ENCODE measurements at regions not wholly inside any gene's neighbourhood (a gene's known extent, or its start where the extent isn't known, plus 50 kb on each side); places are given as distances from the start of the nearest gene placed in this dataset.

- Histone ChIP-seq H3K27ac (peak overlapping the region in 2 of 5 donors; percentile 34 to 36), H3K36me3 (replicated peaks in 1 of 2) (no peaks in the 10 kb centered on the region), H3K4me1 (replicated peaks in 1 of 2) (no peaks in the 10 kb centered on the region), H3K4me3 (no peak overlapping the region), H3K27me3 (no peaks in the 10 kb centered on the region), H3K9me3 (replicated peaks in 1 of 3) (no peaks in the 10 kb centered on the region)
- 74 to 88% (median 79%) methylated on average over 3 of the region's 3 CpGs for WGBS, 4 donors
- intact Hi-C loops (cut with DNase I) = no loop called here
- DNase-seq = no peak
- no peak for TF ChIP-seq POLR2A (IDR thresholded peaks at IDR 0.05)
- TF ChIP-seq CTCF (IDR thresholded peaks at IDR 0.05) = no peak
Observed at GRCh38 chr2:144693179-144693578, 173.3 kb upstream of the ZEB2 start.

- Histone ChIP-seq H3K27ac (no peak overlapping the region), H3K4me1 (replicated peaks in 1 of 2) (no peaks in the 10 kb centered on the region), H3K4me3 (no peak overlapping the region), H3K9me3 (replicated peaks in 1 of 3) (no peaks in the 10 kb centered on the region), H3K36me3 (replicated peaks in 1 of 2) (no peaks in the 10 kb centered on the region), H3K27me3 (no peaks in the 10 kb centered on the region)
- DNase-seq = no peak
- TF ChIP-seq CTCF (IDR thresholded peaks at IDR 0.05) (no peak), POLR2A (IDR thresholded peaks at IDR 0.05) (no peak)
- WGBS, 4 donors = 86 to 90% (median 87%) methylated on average over 5 of the region's 5 CpGs
- intact Hi-C loops (cut with DNase I) = no loop called here
Observed at GRCh38 chr2:144692661-144693060, 172.7 kb upstream of the ZEB2 start.

- Histone ChIP-seq H3K36me3 (replicated peaks in 1 of 2) (no peaks in the 10 kb centered on the region), H3K27me3 (no peaks in the 10 kb centered on the region), H3K27ac (no peak overlapping the region), H3K4me3 (no peak overlapping the region), H3K4me1 (replicated peaks in 1 of 2) (no peaks in the 10 kb centered on the region), H3K9me3 (replicated peaks in 1 of 3) (no peaks in the 10 kb centered on the region)
- TF ChIP-seq POLR2A (IDR thresholded peaks at IDR 0.05) (no peak), CTCF (IDR thresholded peaks at IDR 0.05) (no peak)
- DNase-seq = no peak
- intact Hi-C loops (cut with DNase I) = no loop called here
- 72 to 90% (median 80%) methylated on average over 2 of the region's 2 CpGs for WGBS, 4 donors
Observed at GRCh38 chr2:144690771-144691170, 170.9 kb upstream of the ZEB2 start.

GRCh38 chr2:144686518-144687215 is 166.7 kb upstream of the ZEB2 start:
- Histone ChIP-seq H3K4me1 (replicated peaks in 1 of 2) (no peaks in the 10 kb centered on the region), H3K27ac (peak overlapping the region in 1 of 5 donors; percentile 22), H3K9me3 (replicated peaks in 1 of 3) (no peaks in the 10 kb centered on the region), H3K27me3 (no peaks in the 10 kb centered on the region), H3K4me3 (no peak overlapping the region), H3K36me3 (replicated peaks in 1 of 2) (no peaks in the 10 kb centered on the region)
- no peak for DNase-seq
- intact Hi-C loops (cut with DNase I) = no loop called here
- TF ChIP-seq POLR2A (IDR thresholded peaks at IDR 0.05) (no peak), CTCF (IDR thresholded peaks at IDR 0.05) (no peak)
- 66 to 83% (median 74%) methylated on average over 2 of the region's 2 CpGs for WGBS, 4 donors
